Adrenal gland (tissue), 9 donors: ENCODE measurements at regions not wholly inside any gene's neighbourhood (a gene's known extent, or its start where the extent isn't known, plus 50 kb on each side); places are given as distances from the start of the nearest gene placed in this dataset.

ENCODE experiments used
- DNase-seq, 7 donors: peaks; one replicate each; pipeline ENCODE4 v3.0.0-alpha.2; 2019 to 2020
- H3K27ac ChIP-seq, 5 donors: fragments of 200-600 bp; sonication (generic) in 4 of 5; 1 replicate in 3 of 5; 2 replicates in 2 of 5; pipeline versions ENCODE4 v1.5.1 to v1.8.0; 2016 to 2020; ENCODE audit warnings: mild to moderate bottlenecking in 1 of 5
- H3K27me3 ChIP-seq: fragments of 200-600 bp; 2 replicates; pipeline ENCODE4 v1.8.0; 2021
- H3K36me3 ChIP-seq, 2 donors: fragments of 200-600 bp; replicated peaks in 1 of 2; 1 replicate in 1 of 2; 2 replicates in 1 of 2; pipeline versions ENCODE4 v1.5.1 to v1.8.0; 2018 to 2022
- H3K4me1 ChIP-seq, 2 donors: fragments of 200-600 bp; replicated peaks in 1 of 2; 1 replicate in 1 of 2; 2 replicates in 1 of 2; pipeline versions ENCODE4 v1.5.1 to v1.8.0; 2018 to 2021
- H3K4me3 ChIP-seq, 4 donors: fragments of 200-600 bp; sonication (generic) in 3 of 4; one replicate each; pipeline ENCODE4 v1.5.1; 2016 to 2018
- H3K9me3 ChIP-seq, 3 donors: fragments of 200-600 bp; sonication (generic) in 1 of 3; replicated peaks in 1 of 3; 1 replicate in 2 of 3; 2 replicates in 1 of 3; pipeline versions ENCODE4 v1.5.1 to v1.8.0; 2016 to 2021
- POLR2A ChIP-seq, 2 donors: fragments of 450-650 bp; IDR thresholded peaks; one replicate each; pipeline ENCODE4 v1.6.1; 2017; ENCODE audit warnings: antibody characterized with exemption in 2 of 2, mild to moderate bottlenecking in 2 of 2, moderate library complexity in 1 of 2
- WGBS, 4 donors: extraction: QIAGEN DNeasy Blood & Tissue Kit in 2 of 4; methylation state at CpG; one replicate each; pipeline versions ENCODE4 v1.1.5 to v1.1.7; 2013 to 2017; 5-methylcytosine and 5-hydroxymethylcytosine counted together
- intact Hi-C, 2 donors: fragments of 100-400 bp; cut with DNase I; formaldehyde crosslinking; loops; one replicate each; pipeline versions ENCODE4 v1.14.1 to v1.15.0; 2022 to 2023
- TF ChIP-seq, protein P1 (sequence below), 6 experiments: fragments of 450-650 bp in 4 of 6; fragments of 200-600 bp in 2 of 6; sonication (generic) in 1 of 6; IDR thresholded peaks; 1 replicate in 5 of 6; 2 replicates in 1 of 6; pipeline versions ENCODE4 v1.5.1 to v1.8.0; 2016 to 2021; ENCODE audit warnings: antibody characterized with exemption in 6 of 6, mild to moderate bottlenecking in 2 of 6, moderate library complexity in 1 of 6
- donor health status: healthy with polysubstance abuse.
- donor health status: Bipolar disorder and iron deficiency.
- donor health status: DM: yes; HTN: yes; CAD: no.
- donor health status: DM: no; HTN: no; CAD: no.
- donor health status: DM: no; HTN: no; CAD: no.

DNA sequence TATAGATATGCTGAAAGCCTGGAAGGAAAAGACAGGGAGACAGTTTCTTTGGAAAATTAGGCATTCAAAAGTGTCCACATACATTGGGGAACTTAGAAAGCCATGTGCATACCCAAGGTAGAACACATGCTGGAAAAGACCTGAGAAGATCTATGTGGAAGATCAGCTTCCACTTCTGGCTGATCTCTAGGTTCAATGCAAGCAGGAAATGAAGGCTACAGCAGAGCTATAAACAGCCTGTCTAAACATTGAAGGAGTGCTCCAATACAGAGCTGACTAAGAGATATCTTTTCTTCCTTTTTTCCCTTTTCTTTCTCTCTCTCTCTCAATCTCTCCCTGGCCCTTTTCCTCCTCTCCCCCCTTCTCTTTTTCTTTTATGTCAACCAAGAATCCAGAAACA is 73.6 kb upstream of the TCF12 start:
- TF ChIP-seq, protein P1, sequence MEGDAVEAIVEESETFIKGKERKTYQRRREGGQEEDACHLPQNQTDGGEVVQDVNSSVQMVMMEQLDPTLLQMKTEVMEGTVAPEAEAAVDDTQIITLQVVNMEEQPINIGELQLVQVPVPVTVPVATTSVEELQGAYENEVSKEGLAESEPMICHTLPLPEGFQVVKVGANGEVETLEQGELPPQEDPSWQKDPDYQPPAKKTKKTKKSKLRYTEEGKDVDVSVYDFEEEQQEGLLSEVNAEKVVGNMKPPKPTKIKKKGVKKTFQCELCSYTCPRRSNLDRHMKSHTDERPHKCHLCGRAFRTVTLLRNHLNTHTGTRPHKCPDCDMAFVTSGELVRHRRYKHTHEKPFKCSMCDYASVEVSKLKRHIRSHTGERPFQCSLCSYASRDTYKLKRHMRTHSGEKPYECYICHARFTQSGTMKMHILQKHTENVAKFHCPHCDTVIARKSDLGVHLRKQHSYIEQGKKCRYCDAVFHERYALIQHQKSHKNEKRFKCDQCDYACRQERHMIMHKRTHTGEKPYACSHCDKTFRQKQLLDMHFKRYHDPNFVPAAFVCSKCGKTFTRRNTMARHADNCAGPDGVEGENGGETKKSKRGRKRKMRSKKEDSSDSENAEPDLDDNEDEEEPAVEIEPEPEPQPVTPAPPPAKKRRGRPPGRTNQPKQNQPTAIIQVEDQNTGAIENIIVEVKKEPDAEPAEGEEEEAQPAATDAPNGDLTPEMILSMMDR (IDR thresholded peaks at IDR 0.05): no peak
- TF ChIP-seq POLR2A (IDR thresholded peaks at IDR 0.05): no peak
- intact Hi-C loops: no loop called here
- no peaks in the 10 kb centered on the region for H3K36me3 ChIP-seq
- no peak overlapping the region for H3K27ac ChIP-seq
- H3K4me1 ChIP-seq: no peaks in the 10 kb centered on the region
- H3K27me3 ChIP-seq: no peaks in the 10 kb centered on the region
- no peak overlapping the region for H3K4me3 ChIP-seq
- no peak for DNase-seq
- no peaks in the 10 kb centered on the region for H3K9me3 ChIP-seq

DNA sequence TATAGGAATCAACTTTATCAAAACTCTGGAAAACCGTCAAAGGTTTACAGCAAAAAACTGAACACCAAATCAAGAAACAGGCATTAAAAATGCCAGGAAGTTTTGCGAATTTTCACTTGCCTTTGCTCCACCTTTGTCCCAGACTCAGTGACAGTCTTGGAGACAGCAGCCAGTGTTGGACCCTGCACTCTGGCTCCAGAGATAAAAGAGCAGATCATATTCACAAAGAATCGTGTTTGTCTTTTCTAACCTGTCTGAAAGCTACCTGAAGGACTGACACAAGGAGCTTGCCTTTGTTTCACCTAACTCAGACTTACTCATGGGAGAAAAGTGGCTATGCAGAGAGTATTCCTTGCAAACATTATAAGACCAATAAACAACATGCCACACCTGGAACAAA is 74.0 kb upstream of the TCF12 start:
- TF ChIP-seq, protein P1 (IDR thresholded peaks at IDR 0.05): no peak
- TF ChIP-seq POLR2A (IDR thresholded peaks at IDR 0.05): no peak
- intact Hi-C loops: no loop called here
- WGBS, 4 donors: 78 to 93% (median 88%) methylated on average over 3 of the region's 3 CpGs

DNA sequence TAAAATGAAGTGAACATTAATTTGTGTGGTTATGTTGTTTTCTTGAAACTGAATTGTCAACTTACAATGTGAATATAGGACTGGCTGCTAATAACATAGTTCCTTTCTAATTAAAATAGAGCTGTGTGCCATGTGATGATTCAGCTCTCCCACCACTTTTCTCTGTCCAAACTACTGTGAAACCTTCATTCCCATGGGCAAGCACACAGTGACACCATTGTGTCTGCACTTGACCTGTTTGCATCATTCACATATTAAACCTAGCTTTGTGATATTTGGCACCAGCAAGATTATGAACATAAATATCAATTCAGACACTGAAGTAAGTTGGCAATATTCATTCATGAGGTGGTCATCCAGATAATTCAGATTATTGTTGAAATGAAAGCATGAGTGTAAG is 78.8 kb upstream of the TCF12 start:
- H3K27ac ChIP-seq: no peak overlapping the region
- no peak for DNase-seq
- TF ChIP-seq, protein P1 (IDR thresholded peaks at IDR 0.05): no peak
- TF ChIP-seq POLR2A (IDR thresholded peaks at IDR 0.05): no peak
- intact Hi-C loops: no loop called here
- H3K36me3 ChIP-seq: no peaks in the 10 kb centered on the region
- peaks cover 0 to 6% of the 10 kb centered on the region in 2 donors for H3K4me1 ChIP-seq
- H3K9me3 ChIP-seq: no peaks in the 10 kb centered on the region
- no peak overlapping the region for H3K4me3 ChIP-seq
- no peaks in the 10 kb centered on the region for H3K27me3 ChIP-seq

More for the DNA sequence above, 74.0 kb upstream of the TCF12 start:
- H3K4me3 ChIP-seq: no peak overlapping the region
- DNase-seq: no peak
- H3K27me3 ChIP-seq: no peaks in the 10 kb centered on the region
- H3K27ac ChIP-seq: no peak overlapping the region
- H3K36me3 ChIP-seq: no peaks in the 10 kb centered on the region
- no peaks in the 10 kb centered on the region for H3K9me3 ChIP-seq
- no peaks in the 10 kb centered on the region for H3K4me1 ChIP-seq

DNA sequence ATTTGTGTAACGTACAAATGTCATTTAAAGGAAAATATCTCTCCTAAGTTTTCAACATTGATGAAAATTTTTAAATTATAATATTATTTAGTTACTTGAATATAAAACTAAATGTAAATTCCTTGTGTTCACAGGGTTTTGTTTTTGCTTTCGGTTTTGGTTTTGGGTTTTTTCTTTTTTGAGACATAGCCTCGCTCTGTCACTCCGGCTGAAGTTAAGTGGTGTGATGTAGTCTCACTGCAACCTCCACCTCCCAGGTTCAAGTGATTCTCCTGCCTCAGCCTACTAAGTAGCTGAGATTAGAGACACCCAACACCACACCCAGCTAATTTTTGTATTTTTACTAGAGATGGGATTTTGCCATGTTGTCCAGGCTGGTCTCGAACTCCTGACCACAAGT is 79.3 kb upstream of the TCF12 start:
- H3K4me1 ChIP-seq: peaks cover 0 to 6% of the 10 kb centered on the region in 2 donors
- TF ChIP-seq, protein P1 (IDR thresholded peaks at IDR 0.05): no peak
- TF ChIP-seq POLR2A (IDR thresholded peaks at IDR 0.05): no peak
- H3K4me3 ChIP-seq: no peak overlapping the region
- no peaks in the 10 kb centered on the region for H3K27me3 ChIP-seq
- no peaks in the 10 kb centered on the region for H3K36me3 ChIP-seq
- no peak for DNase-seq
- H3K27ac ChIP-seq: no peak overlapping the region
- no peaks in the 10 kb centered on the region for H3K9me3 ChIP-seq
- 71 to 77% (median 75%) methylated on average over 5 of the region's 5 CpGs for WGBS, 4 donors
- intact Hi-C loops: no loop called here
